Thyroid gland (tissue), 4 donors: ENCODE measurements at regions not wholly inside any gene's neighbourhood (a gene's known extent, or its start where the extent isn't known, plus 50 kb on each side); places are given as distances from the start of the nearest gene placed in this dataset.

ENCODE experiments used
- DNase-seq, 2 donors: peaks; one replicate each; pipeline ENCODE4 v3.0.0-alpha.2; 2019
- H3K27ac ChIP-seq, 3 donors: fragments of 200-600 bp; sonication (generic); 1 replicate in 2 of 3; 2 replicates in 1 of 3; pipeline ENCODE4 v1.5.1; 2016 to 2019; ENCODE audit warnings: mild to moderate bottlenecking in 1 of 3, moderate library complexity in 1 of 3
- H3K27me3 ChIP-seq: fragments of 200-600 bp; sonication (generic); one replicate; pipeline ENCODE4 v1.5.1; 2019
- H3K36me3 ChIP-seq, 2 donors: fragments of 200-600 bp; sonication (generic); one replicate each; pipeline ENCODE4 v1.5.1; 2016 to 2019
- H3K4me1 ChIP-seq, 2 donors: fragments of 200-600 bp; sonication (generic); one replicate each; pipeline ENCODE4 v1.5.1; 2017 to 2019
- H3K4me3 ChIP-seq, 3 donors: fragments of 200-600 bp; sonication (generic); replicated peaks in 1 of 3; 1 replicate in 2 of 3; 2 replicates in 1 of 3; pipeline ENCODE4 v1.5.1; 2016; ENCODE audit warnings: mild to moderate bottlenecking in 1 of 3
- H3K9me3 ChIP-seq: fragments of 200-600 bp; sonication (generic); one replicate; pipeline ENCODE4 v1.5.1; 2017
- CTCF ChIP-seq, 6 experiments: fragments of 200-600 bp in 3 of 6; fragments of 450-650 bp in 3 of 6; sonication (generic) in 3 of 6; IDR thresholded peaks; one replicate each; pipeline ENCODE4 v1.5.1; 2016 to 2019; ENCODE audit warnings: antibody characterized with exemption in 6 of 6, mild to moderate bottlenecking in 2 of 6, inconsistent platforms in 1 of 6, moderate library complexity in 1 of 6
- POLR2A ChIP-seq, 2 donors: fragments of 450-650 bp; IDR thresholded peaks; one replicate each; pipeline ENCODE4 v1.6.1; 2017; ENCODE audit warnings: antibody characterized with exemption in 2 of 2, mild to moderate bottlenecking in 2 of 2, moderate library complexity in 1 of 2
- WGBS, 2 donors: methylation state at CpG; one replicate each; pipeline ENCODE4 v1.1.5; 2017; 5-methylcytosine and 5-hydroxymethylcytosine counted together
- intact Hi-C: fragments of 100-400 bp; cut with DNase I; formaldehyde crosslinking; loops from one replicate; pipeline ENCODE4 v1.15.1; 2023

DNA sequence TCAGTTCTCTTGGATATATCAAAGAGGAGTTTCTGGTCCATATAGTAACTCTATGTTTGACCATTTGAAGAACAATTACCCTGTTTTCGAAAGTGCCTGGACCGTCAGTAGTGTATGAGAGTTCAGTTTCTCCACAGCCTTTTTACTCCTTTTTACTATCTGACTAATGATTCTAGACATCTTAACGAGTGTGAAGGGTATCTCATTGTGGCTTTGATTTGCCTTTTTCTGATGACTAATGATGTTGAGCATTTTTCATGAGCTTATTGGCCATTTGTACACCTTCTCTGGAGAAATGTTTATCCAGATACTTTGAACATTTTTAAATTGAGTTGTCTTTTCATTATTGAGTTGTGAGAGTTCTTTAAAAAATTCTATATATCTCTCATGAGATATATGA lies 114.9 kb upstream of the ATXN1 start:
- WGBS, 2 donors, result 84 to 89% methylated on average over 3 of the region's 3 CpGs
- no peaks in the 10 kb centered on the region for H3K9me3 ChIP-seq
- no peak for DNase-seq
- TF ChIP-seq POLR2A (IDR thresholded peaks at IDR 0.05) (no peak), CTCF (IDR thresholded peaks at IDR 0.05) (no peak)
- no peak overlapping the region for H3K4me3 ChIP-seq
- no peaks in the 10 kb centered on the region for H3K27me3 ChIP-seq
- H3K36me3 ChIP-seq, result no peaks in the 10 kb centered on the region
- H3K27ac ChIP-seq, result no peak overlapping the region
- H3K4me1 ChIP-seq, result no peaks in the 10 kb centered on the region
- intact Hi-C loops, result no loop called here

- TF ChIP-seq POLR2A (IDR thresholded peaks at IDR 0.05) (no peak), CTCF (IDR thresholded peaks at IDR 0.05) (no peak)
- H3K36me3 ChIP-seq, result no peaks in the 10 kb centered on the region
- no peak for DNase-seq
- H3K4me3 ChIP-seq, result no peak overlapping the region
- no peaks in the 10 kb centered on the region for H3K9me3 ChIP-seq
- WGBS, 2 donors, result 64 to 68% methylated on average over 3 of the region's 3 CpGs
- H3K27me3 ChIP-seq, result no peaks in the 10 kb centered on the region
- no peaks in the 10 kb centered on the region for H3K4me1 ChIP-seq
- intact Hi-C loops, result no loop called here
- H3K27ac ChIP-seq, result no peak overlapping the region
Observed at GRCh38 chr6:16873698-16874097, 112.4 kb upstream of the ATXN1 start.

DNA sequence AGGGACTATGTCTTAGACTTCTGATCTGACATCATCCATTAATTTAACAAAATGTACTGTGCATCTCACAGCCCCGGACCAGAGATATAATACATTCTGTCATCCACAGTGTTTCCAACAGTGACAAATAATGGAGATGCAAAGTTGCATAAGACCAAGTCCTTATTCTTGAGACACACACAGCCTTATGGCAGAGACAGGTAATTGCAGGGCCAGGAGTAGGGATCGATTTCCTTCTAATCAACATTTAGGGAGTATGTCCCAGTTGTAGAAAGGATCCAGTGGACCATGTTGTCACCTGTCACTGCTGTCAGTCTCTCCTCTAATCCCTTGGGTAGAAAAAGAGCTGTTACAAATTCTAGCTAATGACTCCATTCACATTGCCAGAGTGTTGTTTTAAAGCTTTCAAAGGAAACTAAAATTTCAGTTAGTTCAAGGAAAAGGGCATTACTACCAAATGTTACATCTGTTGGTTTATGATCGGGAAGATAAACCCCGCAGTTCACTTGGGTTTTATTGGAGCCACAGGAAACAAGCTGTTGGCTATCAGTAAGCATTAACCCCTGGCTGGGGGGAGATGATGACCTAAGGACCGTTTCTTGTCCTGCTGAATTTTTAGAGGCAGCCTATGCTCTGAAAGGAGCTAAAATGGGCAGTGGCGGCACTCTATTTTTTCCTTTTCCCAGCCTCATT lies 111.4 kb upstream of the ATXN1 start:
- WGBS, 2 donors, result 50 to 54% methylated on average over 6 of the region's 6 CpGs
- Histone ChIP-seq H3K36me3 (no peaks in the 10 kb centered on the region), H3K9me3 (no peaks in the 10 kb centered on the region), H3K4me3 (no peak overlapping the region), H3K27ac (no peak overlapping the region), H3K27me3 (no peaks in the 10 kb centered on the region), H3K4me1 (no peaks in the 10 kb centered on the region)
- intact Hi-C loops, result no loop called here
- no peak for DNase-seq
- TF ChIP-seq CTCF (IDR thresholded peaks at IDR 0.05), result no peak
- TF ChIP-seq POLR2A (IDR thresholded peaks at IDR 0.05), result no peak

- no peak for DNase-seq
- intact Hi-C loops, result no loop called here
- Histone ChIP-seq H3K27me3 (no peaks in the 10 kb centered on the region), H3K27ac (no peak overlapping the region), H3K9me3 (no peaks in the 10 kb centered on the region), H3K4me1 (no peaks in the 10 kb centered on the region), H3K4me3 (no peak overlapping the region), H3K36me3 (no peaks in the 10 kb centered on the region)
- WGBS, 2 donors, result 90 to 96% methylated on average over 5 of the region's 5 CpGs
- TF ChIP-seq POLR2A (IDR thresholded peaks at IDR 0.05), result no peak
- TF ChIP-seq CTCF (IDR thresholded peaks at IDR 0.05), result no peak
Observed at GRCh38 chr6:16871047-16871446, 109.8 kb upstream of the ATXN1 start.

DNA sequence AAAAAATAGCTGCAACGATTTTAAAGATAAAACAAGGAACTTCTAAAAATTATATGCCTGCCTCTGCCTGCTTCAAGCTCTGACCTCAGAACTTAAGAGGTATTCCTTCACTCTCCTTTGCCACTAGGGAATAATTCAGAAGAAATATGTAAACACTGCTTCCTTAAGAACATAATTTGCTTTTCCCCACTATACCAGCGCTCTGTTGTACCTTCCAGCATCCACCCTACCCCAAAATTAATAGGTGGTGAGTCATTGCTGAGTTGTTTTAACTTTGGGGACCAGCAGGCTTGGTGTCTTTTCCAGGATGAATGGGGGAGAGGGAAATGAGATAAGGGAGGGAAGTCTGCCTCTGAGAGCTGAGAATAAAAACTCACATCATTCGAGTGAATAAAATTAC lies 107.7 kb upstream of the ATXN1 start:
- DNase-seq, result no peak
- H3K36me3 ChIP-seq, result no peaks in the 10 kb centered on the region
- 60 to 70% methylated on average over 3 of the region's 3 CpGs for WGBS, 2 donors
- H3K9me3 ChIP-seq, result no peaks in the 10 kb centered on the region
- no peak for TF ChIP-seq CTCF (IDR thresholded peaks at IDR 0.05)
- no peak for TF ChIP-seq POLR2A (IDR thresholded peaks at IDR 0.05)
- no peak overlapping the region for H3K27ac ChIP-seq
- intact Hi-C loops, result no loop called here
- H3K4me3 ChIP-seq, result no peak overlapping the region
- H3K4me1 ChIP-seq, result no peaks in the 10 kb centered on the region
- no peaks in the 10 kb centered on the region for H3K27me3 ChIP-seq
